ENCODE measurements at regions not wholly inside any gene's neighbourhood (a gene's known extent, or its start where the extent isn't known, plus 50 kb on each side); places are given as distances from the start of the nearest gene placed in this dataset.

- no peak for TF ChIP-seq CTCF (IDR thresholded peaks at IDR 0.05)
- Mint-ChIP-seq H3K27ac (no peak overlapping the region), H3K36me3 (ENCODE audit: low read depth) (peaks cover 9% of the 10 kb centered on the region), H3K4me1 (ENCODE audit: low read depth) (peaks cover 62% of the 10 kb centered on the region), H3K9me3 (0 out of 2 replicates have a peak, but pooled peaks cover 4% of the 10 kb centered on the region), H3K27me3 (ENCODE audit: insufficient read depth) (no peaks in the 10 kb centered on the region; the same call in none of the 2 replicates), H3K4me3 (no peak overlapping the region)
- DNase-seq, result no peak
Measured at GRCh38 chr14:25118671-25119070, 68.7 kb upstream of the STXBP6 start.

GRCh38 chr14:25117342-25117741 is 67.4 kb upstream of the STXBP6 start:
- 0 out of 2 replicates have a peak, but pooled peaks cover 4% of the 10 kb centered on the region for H3K9me3 Mint-ChIP-seq
- H3K4me3 Mint-ChIP-seq, result no peak overlapping the region
- no peak for TF ChIP-seq CTCF (IDR thresholded peaks at IDR 0.05)
- peaks cover 9% of the 10 kb centered on the region for H3K36me3 Mint-ChIP-seq (ENCODE audit: low read depth)
- no peak overlapping the region for H3K27ac Mint-ChIP-seq
- H3K27me3 Mint-ChIP-seq (ENCODE audit: insufficient read depth), result no peaks in the 10 kb centered on the region; the same call in none of the 2 replicates
- H3K4me1 Mint-ChIP-seq (ENCODE audit: low read depth), result peaks cover 51% of the 10 kb centered on the region
- DNase-seq, result no peak

GRCh38 chr14:25116607-25117006 is 66.7 kb upstream of the STXBP6 start:
- peak; percentile 40 for DNase-seq
- H3K27ac Mint-ChIP-seq, result no peak overlapping the region
- 0 out of 2 replicates have a peak, but pooled peaks cover 4% of the 10 kb centered on the region for H3K9me3 Mint-ChIP-seq
- TF ChIP-seq CTCF (IDR thresholded peaks at IDR 0.05), result no peak
- H3K4me3 Mint-ChIP-seq, result no peak overlapping the region
- peaks cover 49% of the 10 kb centered on the region for H3K4me1 Mint-ChIP-seq (ENCODE audit: low read depth)
- H3K27me3 Mint-ChIP-seq (ENCODE audit: insufficient read depth), result no peaks in the 10 kb centered on the region; the same call in none of the 2 replicates
- peaks cover 9% of the 10 kb centered on the region for H3K36me3 Mint-ChIP-seq (ENCODE audit: low read depth)

GRCh38 chr14:25113394-25113793 is 63.4 kb upstream of the STXBP6 start:
- TF ChIP-seq CTCF (IDR thresholded peaks at IDR 0.05), result no peak
- Mint-ChIP-seq H3K4me1 (ENCODE audit: low read depth) (peaks cover 56% of the 10 kb centered on the region), H3K9me3 (0 out of 2 replicates have a peak, but pooled peaks cover 4% of the 10 kb centered on the region), H3K27me3 (ENCODE audit: insufficient read depth) (no peaks in the 10 kb centered on the region; the same call in 1 of the 2 replicates), H3K27ac (no peak overlapping the region), H3K4me3 (no peak overlapping the region), H3K36me3 (ENCODE audit: low read depth) (peaks cover 9% of the 10 kb centered on the region)
- DNase-seq, result no peak

GRCh38 chr14:25111061-25111601 is 61.2 kb upstream of the STXBP6 start:
- peak; percentile 100 for DNase-seq
- no peaks in the 10 kb centered on the region for H3K27me3 Mint-ChIP-seq (ENCODE audit: insufficient read depth)
- TF ChIP-seq CTCF (IDR thresholded peaks at IDR 0.05), result no peak
- peaks cover 37% of the 10 kb centered on the region for H3K4me1 Mint-ChIP-seq (ENCODE audit: low read depth)
- peak overlapping the region; percentile 69 for H3K4me3 Mint-ChIP-seq
- peaks cover 9% of the 10 kb centered on the region for H3K36me3 Mint-ChIP-seq (ENCODE audit: low read depth)
- peak overlapping the region; percentile 98 for H3K27ac Mint-ChIP-seq
- 0 out of 2 replicates have a peak, but pooled peaks cover 4% of the 10 kb centered on the region for H3K9me3 Mint-ChIP-seq

Measured in HFFc6 (cell line).